Esophagus muscularis mucosa (tissue), 4 donors: ENCODE measurements at regions not wholly inside any gene's neighbourhood (a gene's known extent, or its start where the extent isn't known, plus 50 kb on each side); places are given as distances from the start of the nearest gene placed in this dataset.

Source experiments
- DNase-seq: peaks from one replicate; pipeline ENCODE4 v3.0.0-alpha.2; 2017; ENCODE audit errors: extremely low spot score
- H3K27ac ChIP-seq, 4 donors: fragments of 200-600 bp; sonication (generic); replicated peaks in 1 of 4; 1 replicate in 3 of 4; 2 replicates in 1 of 4; pipeline ENCODE4 v1.5.1; 2016 to 2019; ENCODE audit warnings: mild to moderate bottlenecking in 1 of 4
- H3K27me3 ChIP-seq, 4 donors: fragments of 200-600 bp; sonication (generic); one replicate each; pipeline versions ENCODE4 v1.5.1 to v1.6.0; 2016 to 2019
- H3K36me3 ChIP-seq, 4 donors: fragments of 200-600 bp; sonication (generic); one replicate each; pipeline ENCODE4 v1.5.1; 2016 to 2019
- H3K4me1 ChIP-seq, 4 donors: fragments of 200-600 bp; sonication (generic); one replicate each; pipeline ENCODE4 v1.5.1; 2016 to 2019
- H3K4me3 ChIP-seq, 4 donors: fragments of 200-600 bp; sonication (generic); 1 replicate in 2 of 4; 2 replicates in 2 of 4; pipeline ENCODE4 v1.5.1; 2016 to 2019; ENCODE audit warnings: mild to moderate bottlenecking in 4 of 4, moderate library complexity in 1 of 4
- H3K9me3 ChIP-seq, 4 donors: fragments of 200-600 bp; sonication (generic); 1 replicate in 3 of 4; 2 replicates in 1 of 4; pipeline ENCODE4 v1.5.1; 2016 to 2019
- EP300 ChIP-seq: sonication (generic); formaldehyde crosslinking; IDR thresholded peaks from one replicate; pipeline ENCODE4 v1.6.1; 2017; ENCODE audit warnings: antibody characterized with exemption
- POLR2A ChIP-seq: fragments of 450-650 bp; IDR thresholded peaks from one replicate; pipeline ENCODE4 v1.6.1; 2017; ENCODE audit warnings: antibody characterized with exemption, moderate library complexity, mild to moderate bottlenecking, low read depth
- POLR2AphosphoS5 ChIP-seq, 2 donors: sonication (generic); formaldehyde crosslinking; IDR thresholded peaks; one replicate each; pipeline ENCODE4 v1.6.1; 2017; ENCODE audit warnings: antibody characterized with exemption in 2 of 2
- WGBS: methylation state at CpG from one replicate; pipeline ENCODE4 v1.1.5; 2018; 5-methylcytosine and 5-hydroxymethylcytosine counted together
- intact Hi-C: fragments of 100-400 bp; cut with DNase I; formaldehyde crosslinking; loops from one replicate; pipeline ENCODE4 v1.15.1; 2023
- TF ChIP-seq, protein P1 (sequence below), 3 experiments: fragments of 200-600 bp in 2 of 3; fragments of 450-650 bp in 1 of 3; sonication (generic) in 2 of 3; IDR thresholded peaks; one replicate each; pipeline ENCODE4 v1.5.1; 2017 to 2019; ENCODE audit warnings: antibody characterized with exemption in 3 of 3, mild to moderate bottlenecking in 2 of 3, moderate library complexity in 1 of 3

DNA sequence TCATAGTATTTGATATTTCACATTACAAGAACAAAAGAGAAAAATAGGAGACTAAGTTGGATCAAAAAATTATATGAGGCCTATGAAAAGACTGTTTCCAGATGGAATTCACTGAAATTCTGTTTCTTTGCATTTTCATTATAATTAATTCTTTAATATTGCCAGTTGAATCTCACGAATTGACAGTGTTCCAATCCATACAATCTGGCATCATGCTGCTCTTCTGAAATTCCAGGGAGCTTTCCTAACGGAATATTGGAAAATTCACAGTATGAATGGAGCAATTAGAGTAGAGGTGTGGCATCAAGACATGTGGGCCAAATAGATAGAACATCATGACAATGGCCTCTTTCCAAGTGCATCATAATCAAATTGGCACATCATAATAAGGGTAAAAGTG, 1178.9 kb upstream of the WWC1 start:
- H3K36me3 ChIP-seq: no peaks in the 10 kb centered on the region
- H3K4me1 ChIP-seq: no peaks in the 10 kb centered on the region
- H3K9me3 ChIP-seq: peaks cover 0 to 4% (median 0%) of the 10 kb centered on the region in 4 donors
- 79% methylated on average over 2 of the region's 2 CpGs for WGBS
- H3K4me3 ChIP-seq: no peak overlapping the region
- no peak for DNase-seq
- no peaks in the 10 kb centered on the region for H3K27me3 ChIP-seq
- TF ChIP-seq POLR2A (no peak), EP300 (no peak), POLR2AphosphoS5 (IDR thresholded peaks at IDR 0.05) (no peak)
- TF ChIP-seq, protein P1, sequence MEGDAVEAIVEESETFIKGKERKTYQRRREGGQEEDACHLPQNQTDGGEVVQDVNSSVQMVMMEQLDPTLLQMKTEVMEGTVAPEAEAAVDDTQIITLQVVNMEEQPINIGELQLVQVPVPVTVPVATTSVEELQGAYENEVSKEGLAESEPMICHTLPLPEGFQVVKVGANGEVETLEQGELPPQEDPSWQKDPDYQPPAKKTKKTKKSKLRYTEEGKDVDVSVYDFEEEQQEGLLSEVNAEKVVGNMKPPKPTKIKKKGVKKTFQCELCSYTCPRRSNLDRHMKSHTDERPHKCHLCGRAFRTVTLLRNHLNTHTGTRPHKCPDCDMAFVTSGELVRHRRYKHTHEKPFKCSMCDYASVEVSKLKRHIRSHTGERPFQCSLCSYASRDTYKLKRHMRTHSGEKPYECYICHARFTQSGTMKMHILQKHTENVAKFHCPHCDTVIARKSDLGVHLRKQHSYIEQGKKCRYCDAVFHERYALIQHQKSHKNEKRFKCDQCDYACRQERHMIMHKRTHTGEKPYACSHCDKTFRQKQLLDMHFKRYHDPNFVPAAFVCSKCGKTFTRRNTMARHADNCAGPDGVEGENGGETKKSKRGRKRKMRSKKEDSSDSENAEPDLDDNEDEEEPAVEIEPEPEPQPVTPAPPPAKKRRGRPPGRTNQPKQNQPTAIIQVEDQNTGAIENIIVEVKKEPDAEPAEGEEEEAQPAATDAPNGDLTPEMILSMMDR (IDR thresholded peaks at IDR 0.05): no peak
- H3K27ac ChIP-seq: no peak overlapping the region
- intact Hi-C loops: no loop called here

DNA sequence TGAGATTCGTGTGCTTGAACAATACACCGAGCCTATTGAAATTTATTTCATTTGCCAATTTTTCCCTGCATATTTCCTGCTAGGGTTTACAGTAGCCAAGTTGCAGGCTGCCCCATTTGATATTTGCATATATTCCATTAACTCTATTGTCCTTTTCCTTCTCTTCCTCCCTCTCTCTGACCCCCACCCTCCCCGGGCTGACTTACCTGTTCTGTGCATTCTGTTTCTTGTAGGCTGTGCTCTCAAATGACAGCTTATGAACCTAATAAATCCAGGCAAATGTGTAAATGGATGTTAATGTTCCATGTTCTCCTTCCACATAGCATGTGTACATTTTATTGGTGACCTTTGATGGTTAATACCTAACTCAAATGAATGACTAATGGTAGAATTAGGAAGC, 1169.2 kb upstream of the WWC1 start:
- intact Hi-C loops: no loop called here

DNA sequence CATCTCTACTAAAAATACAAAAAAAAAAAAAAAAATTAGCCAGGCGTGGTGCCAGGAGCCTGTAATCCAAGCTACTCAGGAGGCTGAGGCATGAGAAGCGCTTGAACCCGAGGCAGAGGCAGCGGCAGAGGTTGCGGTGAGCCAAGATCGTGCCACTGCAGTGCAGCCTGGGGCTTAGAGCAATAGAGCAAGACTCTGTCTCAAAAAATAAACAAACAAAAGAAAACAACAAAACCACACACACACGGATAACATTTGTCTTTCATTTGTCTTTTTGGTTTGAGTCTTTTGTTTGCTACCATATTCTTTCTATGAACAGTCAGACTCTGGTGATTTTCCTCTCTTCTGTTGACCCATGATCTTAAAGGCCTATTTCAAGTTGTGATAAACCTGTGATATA, 1168.3 kb upstream of the WWC1 start:
- Histone ChIP-seq H3K27ac (no peak overlapping the region), H3K36me3 (no peaks in the 10 kb centered on the region), H3K4me1 (peaks cover 0 to 14% (median 0%) of the 10 kb centered on the region in 4 donors), H3K27me3 (no peaks in the 10 kb centered on the region), H3K9me3 (no peaks in the 10 kb centered on the region), H3K4me3 (no peak overlapping the region)
- TF ChIP-seq POLR2A (no peak), EP300 (no peak), POLR2AphosphoS5 (IDR thresholded peaks at IDR 0.05) (no peak)
- TF ChIP-seq, protein P1 (IDR thresholded peaks at IDR 0.05): no peak
- WGBS: 92% methylated on average over 7 of the region's 7 CpGs
- no peak for DNase-seq
- intact Hi-C loops: no loop called here

More for the DNA sequence above, 1169.2 kb upstream of the WWC1 start:
- no peak overlapping the region for H3K27ac ChIP-seq
- 91% methylated on average over 3 of the region's 3 CpGs for WGBS
- TF ChIP-seq POLR2AphosphoS5 (IDR thresholded peaks at IDR 0.05) (no peak), POLR2A (no peak), EP300 (no peak)
- TF ChIP-seq, protein P1 (IDR thresholded peaks at IDR 0.05): no peak
- no peaks in the 10 kb centered on the region for H3K9me3 ChIP-seq
- no peaks in the 10 kb centered on the region for H3K36me3 ChIP-seq
- no peak for DNase-seq
- no peaks in the 10 kb centered on the region for H3K27me3 ChIP-seq
- no peak overlapping the region for H3K4me3 ChIP-seq
- H3K4me1 ChIP-seq: peaks cover 0 to 14% (median 0%) of the 10 kb centered on the region in 4 donors

DNA sequence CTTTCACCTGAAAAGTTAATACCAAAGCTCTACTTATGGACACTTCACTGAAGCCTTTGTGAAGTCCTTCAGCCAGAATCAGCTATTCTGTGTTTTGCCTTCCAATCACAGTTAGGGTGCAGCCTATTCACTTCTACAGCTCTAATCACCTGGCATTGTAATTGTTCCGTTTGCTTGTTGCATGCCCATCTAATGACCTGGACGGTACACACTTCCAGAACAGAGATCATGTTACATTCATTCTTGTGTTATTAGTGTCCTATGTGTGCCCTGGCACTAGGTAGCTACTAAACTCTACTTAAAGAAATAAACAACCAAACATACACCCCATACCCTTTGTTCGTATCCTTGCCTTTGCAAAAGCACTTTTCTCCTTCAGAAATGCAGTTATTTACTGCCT, 1162.9 kb upstream of the WWC1 start:
- Histone ChIP-seq H3K27me3 (no peaks in the 10 kb centered on the region), H3K9me3 (no peaks in the 10 kb centered on the region), H3K27ac (no peak overlapping the region), H3K36me3 (no peaks in the 10 kb centered on the region), H3K4me1 (peaks cover 0 to 14% (median 0%) of the 10 kb centered on the region in 4 donors), H3K4me3 (no peak overlapping the region)
- intact Hi-C loops: no loop called here
- TF ChIP-seq, protein P1 (IDR thresholded peaks at IDR 0.05): no peak
- TF ChIP-seq POLR2A (no peak), POLR2AphosphoS5 (IDR thresholded peaks at IDR 0.05) (no peak), EP300 (no peak)
- no peak for DNase-seq
- WGBS: 95% methylated on average over 3 of the region's 3 CpGs
